ENCODE measurements at regions not wholly inside any gene's neighbourhood (a gene's known extent, or its start where the extent isn't known, plus 50 kb on each side); places are given as distances from the start of the nearest gene placed in this dataset.

- H3K4me3 ChIP-seq (ENCODE audit: low read length): no peak overlapping the region
- no peak for DNase-seq (ENCODE audit: low read depth, low spot score)
Observed at GRCh38 chr2:15009681-15010080, 377.2 kb downstream of the LRATD1 start.

GRCh38 chr2:15010346-15010745 is 377.8 kb downstream of the LRATD1 start:
- H3K4me3 ChIP-seq (ENCODE audit: low read length): no peak overlapping the region
- no peak for DNase-seq (ENCODE audit: low read depth, low spot score)

- no peak for DNase-seq (ENCODE audit: low read depth, low spot score)
- no peak overlapping the region for H3K4me3 ChIP-seq (ENCODE audit: low read length)
Observed at GRCh38 chr2:15018814-15019213, 386.3 kb downstream of the LRATD1 start.

- DNase-seq (ENCODE audit: low read depth, low spot score): no peak
Observed at GRCh38 chr2:15023221-15023620, 390.7 kb downstream of the LRATD1 start.

GRCh38 chr2:15028406-15028805 is 395.9 kb downstream of the LRATD1 start:
- no peak overlapping the region for H3K4me3 ChIP-seq (ENCODE audit: low read length)
- no peak for DNase-seq (ENCODE audit: low read depth, low spot score)

More at GRCh38 chr2:15023221-15023620, 390.7 kb downstream of the LRATD1 start:
- no peak overlapping the region for H3K4me3 ChIP-seq (ENCODE audit: low read length)

GRCh38 chr2:15031745-15032240 is 399.3 kb downstream of the LRATD1 start:
- no peak overlapping the region for H3K4me3 ChIP-seq (ENCODE audit: low read length)
- no peak for DNase-seq (ENCODE audit: low read depth, low spot score)

- no peak for DNase-seq (ENCODE audit: low read depth, low spot score)
- no peak overlapping the region for H3K4me3 ChIP-seq (ENCODE audit: low read length)
Observed at GRCh38 chr2:15034246-15034645, 401.7 kb downstream of the LRATD1 start.

GRCh38 chr2:15034860-15035259 is 402.3 kb downstream of the LRATD1 start:
- no peak overlapping the region for H3K4me3 ChIP-seq (ENCODE audit: low read length)
- DNase-seq (ENCODE audit: low read depth, low spot score): no peak

GRCh38 chr2:15038366-15039364 is 406.1 kb downstream of the LRATD1 start:
- DNase-seq (ENCODE audit: low read depth, low spot score): peak; percentile 59
- no peak overlapping the region for H3K4me3 ChIP-seq (ENCODE audit: low read length)

- DNase-seq (ENCODE audit: low read depth, low spot score): peak; percentile 79
- H3K4me3 ChIP-seq (ENCODE audit: low read length): no peak overlapping the region; the same call in 1 of the 2 replicates
Observed at GRCh38 chr2:15040429-15041084, 408.0 kb downstream of the LRATD1 start.

- no peak for DNase-seq (ENCODE audit: low read depth, low spot score)
- no peak overlapping the region for H3K4me3 ChIP-seq (ENCODE audit: low read length)
Observed at GRCh38 chr2:15041429-15041837, 408.9 kb downstream of the LRATD1 start.

GRCh38 chr2:15042801-15043217 is 410.3 kb downstream of the LRATD1 start:
- DNase-seq (ENCODE audit: low read depth, low spot score): no peak
- H3K4me3 ChIP-seq (ENCODE audit: low read length): no peak overlapping the region

GRCh38 chr2:15043336-15044058 is 411.0 kb downstream of the LRATD1 start:
- H3K4me3 ChIP-seq (ENCODE audit: low read length): no peak overlapping the region
- DNase-seq (ENCODE audit: low read depth, low spot score): no peak

GRCh38 chr2:15045054-15045453 is 412.5 kb downstream of the LRATD1 start:
- no peak overlapping the region for H3K4me3 ChIP-seq (ENCODE audit: low read length)
- no peak for DNase-seq (ENCODE audit: low read depth, low spot score)

GRCh38 chr2:15047184-15047583 is 414.7 kb downstream of the LRATD1 start:
- H3K4me3 ChIP-seq (ENCODE audit: low read length): no peak overlapping the region
- DNase-seq (ENCODE audit: low read depth, low spot score): no peak

- no peak for DNase-seq (ENCODE audit: low read depth, low spot score)
- no peak overlapping the region for H3K4me3 ChIP-seq (ENCODE audit: low read length)
Observed at GRCh38 chr2:15048000-15048399, 415.5 kb downstream of the LRATD1 start.

- H3K4me3 ChIP-seq (ENCODE audit: low read length): no peak overlapping the region
- DNase-seq (ENCODE audit: low read depth, low spot score): no peak
Observed at GRCh38 chr2:15049096-15049993, 416.8 kb downstream of the LRATD1 start.

- DNase-seq (ENCODE audit: low read depth, low spot score): no peak
- H3K4me3 ChIP-seq (ENCODE audit: low read length): no peak overlapping the region
Observed at GRCh38 chr2:15050483-15050882, 418.0 kb downstream of the LRATD1 start.
